NB4 (cell line): ENCODE measurements at regions not wholly inside any gene's neighbourhood (a gene's known extent, or its start where the extent isn't known, plus 50 kb on each side); places are given as distances from the start of the nearest gene placed in this dataset.
"Not testable (repeated sequence)": the region's sequence is repeated elsewhere in the genome, so short reads cannot be mapped to it uniquely, and the experiment has no call there.

Source experiments
- DNase-seq: peaks from one replicate; pipeline ENCODE4 v3.0.0; 2010; ENCODE audit warnings: low read depth
- H3K4me3 ChIP-seq: one replicate; pipeline ENCODE4 v1.5.1; 2011; ENCODE audit warnings: mild to moderate bottlenecking, low read depth, low read length, moderate library complexity
- CTCF ChIP-seq: IDR thresholded peaks from one replicate; pipeline ENCODE4 v1.5.1; 2012; ENCODE audit warnings: low read depth, low read length
- MAX ChIP-seq: IDR thresholded peaks from 2 replicates; pipeline ENCODE4 v1.6.1; 2011; ENCODE audit warnings: low read depth, low read length
- MYC ChIP-seq: IDR thresholded peaks from 2 replicates; pipeline ENCODE4 v1.6.1; 2011; ENCODE audit warnings: low read depth, low read length
- POLR2A ChIP-seq: IDR thresholded peaks from 2 replicates; pipeline ENCODE4 v1.6.1; 2011; ENCODE audit warnings: mild to moderate bottlenecking; ENCODE audit not compliant: insufficient read length; ENCODE audit errors: extremely low read depth

- no peak for DNase-seq
- H3K4me3 ChIP-seq = no peak overlapping the region
- TF ChIP-seq MAX (no peak), CTCF (no peak), POLR2A (no peak), MYC (no peak)
Observed at GRCh38 chr4:116099596-116099995, 985.8 kb downstream of the TRAM1L1 start.

- not testable (repeated sequence) for DNase-seq, H3K4me3 ChIP-seq
Observed at GRCh38 chr4:116097353-116097752, 983.9 kb upstream of the NDST4 start.

GRCh38 chr4:116092961-116093360 is 979.5 kb upstream of the NDST4 start:
- no peak for DNase-seq
- no peak for TF ChIP-seq CTCF
- no peak for TF ChIP-seq MAX
- no peak for TF ChIP-seq POLR2A
- no peak for TF ChIP-seq MYC
- H3K4me3 ChIP-seq = no peak overlapping the region

GRCh38 chr4:116088771-116089170 is 975.4 kb upstream of the NDST4 start:
- H3K4me3 ChIP-seq = no peak overlapping the region
- DNase-seq = no peak
- TF ChIP-seq CTCF (no peak), MAX (no peak), POLR2A (no peak), MYC (no peak)

GRCh38 chr4:116082808-116083366 is 969.5 kb upstream of the NDST4 start:
- TF ChIP-seq MYC (no peak), MAX (no peak)
- DNase-seq = no peak
- no peak overlapping the region for H3K4me3 ChIP-seq

- no peak overlapping the region for H3K4me3 ChIP-seq
- TF ChIP-seq CTCF = no peak
- no peak for TF ChIP-seq POLR2A
- no peak for TF ChIP-seq MYC
- no peak for TF ChIP-seq MAX
- no peak for DNase-seq
Observed at GRCh38 chr4:116073051-116073450, 959.6 kb upstream of the NDST4 start.

GRCh38 chr4:116070283-116070682 is 956.9 kb upstream of the NDST4 start:
- H3K4me3 ChIP-seq = no peak overlapping the region
- no peak for TF ChIP-seq POLR2A
- TF ChIP-seq MYC = no peak
- TF ChIP-seq CTCF = no peak
- no peak for TF ChIP-seq MAX
- no peak for DNase-seq
